GM20431 (cell line): ENCODE measurements at regions not wholly inside any gene's neighbourhood (a gene's known extent, or its start where the extent isn't known, plus 50 kb on each side); places are given as distances from the start of the nearest gene placed in this dataset.

Source experiments
- in situ Hi-C: fragments of 300-500 bp; cut with MseI, MboI; formaldehyde crosslinking; loops from one replicate; pipeline ENCODE4 v1.15.0; 2020; ENCODE audit warnings: low sequenced_read_pairs; ENCODE audit not compliant: unreplicated experiment

DNA sequence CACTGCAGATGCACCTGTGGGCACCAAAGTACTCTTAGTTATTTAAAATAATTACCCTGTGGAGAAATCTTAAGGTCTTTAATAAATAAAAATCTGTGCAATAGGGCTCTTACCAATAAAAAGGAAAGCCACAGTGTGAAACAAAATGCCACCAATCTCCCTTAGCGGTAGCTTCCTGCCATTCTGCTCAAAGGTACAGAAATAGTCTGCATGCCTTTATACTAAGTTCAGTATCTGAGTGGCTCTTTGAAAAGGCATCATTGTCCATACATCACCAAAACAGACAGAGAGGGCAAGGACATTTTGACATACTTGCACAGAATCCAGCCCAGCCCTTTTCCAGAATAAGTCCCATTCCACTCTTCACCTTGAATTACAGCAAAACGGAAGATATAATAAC, 161.0 kb downstream of the KLF12 start:
- in situ Hi-C loops: no loop called here

GRCh38 chr13:73972545-73972944, 161.7 kb downstream of the KLF12 start:
- in situ Hi-C loops: no loop called here

GRCh38 chr13:73971481-73971880, 162.7 kb downstream of the KLF12 start:
- in situ Hi-C loops: no loop called here

DNA sequence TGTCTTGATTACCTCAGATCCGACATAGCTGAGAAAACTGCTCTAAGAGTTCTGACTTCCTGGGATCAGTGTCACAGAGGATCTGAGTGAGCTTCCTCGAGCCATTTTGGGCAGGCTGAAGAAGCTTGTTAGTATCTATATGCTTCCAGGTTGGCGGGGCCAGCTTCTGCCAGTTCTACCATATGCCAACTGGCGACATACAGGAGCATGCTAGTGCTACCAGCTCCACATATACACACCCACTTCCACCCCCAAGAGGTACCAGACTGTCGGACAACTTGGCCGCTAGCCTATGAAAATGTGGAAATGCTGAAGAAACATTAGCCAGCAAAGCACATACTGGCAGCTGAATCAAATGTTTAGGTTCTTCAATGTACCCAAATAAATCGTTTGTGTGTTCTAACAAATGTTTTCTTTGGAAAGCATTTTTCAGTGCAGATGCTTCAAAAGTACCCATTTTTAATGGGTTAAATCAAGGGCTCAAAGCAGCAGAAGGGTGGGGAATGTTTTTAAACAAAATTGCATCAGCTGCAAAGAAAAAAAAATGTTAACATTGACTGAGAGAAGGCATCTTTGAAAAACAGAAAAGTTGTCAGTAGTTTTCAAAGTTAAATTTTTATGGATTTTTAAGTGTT, 163.7 kb downstream of the KLF12 start:
- in situ Hi-C loops: no loop called here

- in situ Hi-C loops: no loop called here
Measured at GRCh38 chr13:73967397-73968165, 166.6 kb downstream of the KLF12 start.

GRCh38 chr13:73966331-73966730, 167.9 kb downstream of the KLF12 start:
- in situ Hi-C loops: no loop called here

- in situ Hi-C loops: no loop called here
Measured at GRCh38 chr13:73962284-73962683, 171.9 kb downstream of the KLF12 start.

- in situ Hi-C loops: no loop called here
Measured at GRCh38 chr13:73961181-73961580, 173.0 kb downstream of the KLF12 start.

GRCh38 chr13:73960474-73960873, 173.7 kb downstream of the KLF12 start:
- in situ Hi-C loops: no loop called here

GRCh38 chr13:73958657-73959397, 175.4 kb downstream of the KLF12 start:
- in situ Hi-C loops: no loop called here

DNA sequence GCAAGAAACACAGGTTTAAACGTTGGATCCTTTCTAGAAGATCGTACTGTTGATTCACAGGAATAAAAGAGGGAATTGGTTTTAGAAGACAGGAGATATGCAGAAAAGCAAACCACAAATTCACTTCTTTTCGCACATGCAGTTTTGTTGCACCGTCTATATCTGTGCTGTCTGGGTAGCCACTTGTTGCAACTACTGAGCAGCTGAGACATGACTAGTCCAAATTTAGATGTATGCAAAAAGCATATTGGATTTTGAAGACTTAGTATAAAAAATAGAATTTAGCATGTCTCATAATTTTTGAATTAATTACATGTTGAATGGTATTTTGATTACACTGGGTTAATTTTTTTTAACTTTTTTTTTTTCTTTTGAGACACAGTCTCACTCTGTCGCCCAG, 176.3 kb downstream of the KLF12 start:
- in situ Hi-C loops: no loop called here

GRCh38 chr13:73956795-73957408, 177.3 kb downstream of the KLF12 start:
- in situ Hi-C loops: no loop called here

GRCh38 chr13:73955977-73956500, 178.2 kb downstream of the KLF12 start:
- in situ Hi-C loops: no loop called here

DNA sequence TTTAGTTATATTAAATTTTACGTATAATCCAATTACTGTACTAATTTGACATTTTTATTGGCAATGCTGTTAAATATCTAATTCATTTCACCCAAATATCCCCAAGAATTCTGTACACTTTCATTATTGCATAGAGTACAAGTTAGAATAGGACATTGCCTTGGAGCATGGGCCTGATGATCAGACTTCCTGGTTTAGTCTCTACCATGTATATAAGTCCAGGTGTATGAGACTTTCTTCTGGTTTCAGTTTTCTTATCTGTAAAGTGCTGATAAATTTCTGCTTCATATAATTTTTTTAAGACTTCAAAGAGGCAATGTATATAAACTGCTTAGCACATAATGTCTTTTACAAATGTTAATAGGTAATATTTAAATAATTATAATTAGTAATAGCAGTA, 179.4 kb downstream of the KLF12 start:
- in situ Hi-C loops: no loop called here

DNA sequence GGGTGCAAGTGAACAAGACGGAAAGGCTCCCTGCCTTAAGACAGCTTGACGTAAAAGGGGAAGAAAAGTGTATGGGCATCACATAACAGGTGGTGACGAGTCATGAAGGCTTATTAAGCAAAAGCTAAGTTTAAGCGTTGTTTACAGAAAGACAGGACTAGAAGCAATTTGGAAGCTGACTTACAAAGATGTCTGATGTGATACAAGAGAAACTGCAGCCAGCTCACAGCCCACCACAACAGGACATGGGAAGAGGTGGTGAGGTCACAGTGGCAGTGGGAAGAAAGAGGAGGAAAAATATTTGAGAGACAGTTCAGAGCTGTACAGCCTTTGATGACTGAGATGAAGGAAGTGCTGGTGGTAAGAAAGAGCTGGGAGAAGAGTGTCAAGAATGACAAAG, 181.6 kb downstream of the KLF12 start:
- in situ Hi-C loops: no loop called here

DNA sequence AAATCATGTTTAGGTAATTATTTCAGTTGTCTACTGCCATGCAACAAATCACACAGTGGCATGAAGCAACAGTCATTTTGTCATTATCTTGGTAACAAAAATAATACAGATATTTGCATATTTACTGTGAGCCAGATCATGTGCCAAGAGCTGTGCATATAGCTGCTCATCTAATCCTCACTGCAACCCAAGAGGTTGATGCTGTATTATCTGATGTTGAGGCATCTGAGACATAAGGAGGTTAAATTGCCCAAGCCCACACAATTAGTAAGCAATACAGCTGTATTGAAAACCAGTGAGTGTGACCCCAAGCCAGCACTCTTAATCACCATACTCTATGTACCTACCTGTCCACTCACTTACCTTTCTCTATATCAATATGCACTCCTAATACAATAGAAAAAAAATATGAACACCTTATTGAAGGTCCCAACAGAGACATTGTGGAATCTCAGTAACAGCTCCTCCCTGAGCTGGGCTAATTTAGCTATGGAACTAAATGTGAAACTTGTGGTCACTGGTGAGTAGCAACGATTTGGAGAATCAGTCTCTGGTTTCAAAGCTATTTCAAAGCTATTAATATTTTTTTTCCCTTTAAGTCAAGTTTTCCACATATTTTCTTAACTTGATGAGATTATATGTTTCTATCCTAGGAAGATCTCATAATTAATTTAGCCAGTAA, 185.2 kb downstream of the KLF12 start:
- in situ Hi-C loops: no loop called here

DNA sequence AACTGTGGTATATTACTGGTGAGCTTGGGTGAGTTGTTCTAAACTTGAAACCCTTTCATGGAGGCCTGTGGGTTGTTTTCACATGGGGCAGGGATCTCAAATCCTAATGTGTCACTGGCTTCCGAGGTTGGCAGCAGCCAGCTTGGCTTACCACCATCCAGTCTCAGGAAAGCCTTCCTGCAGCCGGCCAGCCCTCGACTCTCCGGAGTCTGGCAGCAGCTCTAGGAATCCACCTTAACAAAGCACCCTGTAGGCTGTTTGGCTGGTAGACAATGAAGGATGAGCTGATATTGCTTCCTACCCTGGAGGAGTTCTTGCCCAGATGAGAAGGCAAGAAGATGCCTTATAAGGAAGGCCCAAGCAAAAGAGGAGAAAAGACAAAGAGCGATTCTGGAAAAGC, 188.3 kb downstream of the KLF12 start:
- in situ Hi-C loops: no loop called here

GRCh38 chr13:73945382-73945781, 188.8 kb downstream of the KLF12 start:
- in situ Hi-C loops: no loop called here

GRCh38 chr13:73943965-73944233, 190.3 kb downstream of the KLF12 start:
- in situ Hi-C loops: no loop called here
